ENCODE measurements at regions not wholly inside any gene's neighbourhood (a gene's known extent, or its start where the extent isn't known, plus 50 kb on each side); places are given as distances from the start of the nearest gene placed in this dataset.

- H3K9me3 ChIP-seq = no peaks in the 10 kb centered on the region
- TF ChIP-seq CTCF (IDR thresholded peaks at IDR 0.05; ENCODE audit: low read depth, low read length) = no peak
- H3K27me3 ChIP-seq = no peaks in the 10 kb centered on the region
- DNase-seq = no peak
- no peaks in the 10 kb centered on the region for H3K36me3 ChIP-seq
- H3K4me1 ChIP-seq = no peaks in the 10 kb centered on the region
- no peak overlapping the region for H3K4me3 ChIP-seq (ENCODE audit: low read depth, low read length)
Observed at GRCh38 chr3:87136066-87136596, 91.0 kb upstream of the CHMP2B start.

- H3K36me3 ChIP-seq = no peaks in the 10 kb centered on the region
- no peaks in the 10 kb centered on the region for H3K4me1 ChIP-seq
- no peak overlapping the region for H3K4me3 ChIP-seq (ENCODE audit: low read depth, low read length)
- TF ChIP-seq CTCF (IDR thresholded peaks at IDR 0.05; ENCODE audit: low read depth, low read length) = no peak
- H3K9me3 ChIP-seq = no peaks in the 10 kb centered on the region
- no peak for DNase-seq
- no peaks in the 10 kb centered on the region for H3K27me3 ChIP-seq
Observed at GRCh38 chr3:87135412-87135811, 91.7 kb upstream of the CHMP2B start.

GRCh38 chr3:87132801-87133200 is 94.3 kb upstream of the CHMP2B start:
- H3K36me3 ChIP-seq = no peaks in the 10 kb centered on the region
- no peak for TF ChIP-seq CTCF (IDR thresholded peaks at IDR 0.05; ENCODE audit: low read depth, low read length)
- no peaks in the 10 kb centered on the region for H3K27me3 ChIP-seq
- H3K4me1 ChIP-seq = no peaks in the 10 kb centered on the region
- H3K4me3 ChIP-seq (ENCODE audit: low read depth, low read length) = no peak overlapping the region
- no peaks in the 10 kb centered on the region for H3K9me3 ChIP-seq
- DNase-seq = no peak

- no peak for TF ChIP-seq CTCF (IDR thresholded peaks at IDR 0.05; ENCODE audit: low read depth, low read length)
- H3K27me3 ChIP-seq = no peaks in the 10 kb centered on the region
- no peaks in the 10 kb centered on the region for H3K4me1 ChIP-seq
- no peak for DNase-seq
- no peaks in the 10 kb centered on the region for H3K9me3 ChIP-seq
- H3K36me3 ChIP-seq = no peaks in the 10 kb centered on the region
- no peak overlapping the region for H3K4me3 ChIP-seq (ENCODE audit: low read depth, low read length)
Observed at GRCh38 chr3:87128006-87128405, 99.1 kb upstream of the CHMP2B start.

GRCh38 chr3:87127281-87127680 is 99.8 kb upstream of the CHMP2B start:
- no peak overlapping the region for H3K4me3 ChIP-seq (ENCODE audit: low read depth, low read length)
- H3K4me1 ChIP-seq = no peaks in the 10 kb centered on the region
- TF ChIP-seq CTCF (IDR thresholded peaks at IDR 0.05; ENCODE audit: low read depth, low read length) = no peak
- H3K27me3 ChIP-seq = no peaks in the 10 kb centered on the region
- H3K36me3 ChIP-seq = no peaks in the 10 kb centered on the region
- DNase-seq = no peak
- H3K9me3 ChIP-seq = no peaks in the 10 kb centered on the region

GRCh38 chr3:87126321-87126720 is 100.8 kb upstream of the CHMP2B start:
- H3K9me3 ChIP-seq = no peaks in the 10 kb centered on the region
- H3K36me3 ChIP-seq = no peaks in the 10 kb centered on the region
- no peak overlapping the region for H3K4me3 ChIP-seq (ENCODE audit: low read depth, low read length)
- no peaks in the 10 kb centered on the region for H3K4me1 ChIP-seq
- no peaks in the 10 kb centered on the region for H3K27me3 ChIP-seq
- no peak for TF ChIP-seq CTCF (IDR thresholded peaks at IDR 0.05; ENCODE audit: low read depth, low read length)
- no peak for DNase-seq
